ENCODE measurements at regions not wholly inside any gene's neighbourhood (a gene's known extent, or its start where the extent isn't known, plus 50 kb on each side); places are given as distances from the start of the nearest gene placed in this dataset.

- Histone ChIP-seq H3K4me1 (no peaks in the 10 kb centered on the region), H3K4me3 (no peak overlapping the region), H3K36me3 (no peaks in the 10 kb centered on the region), H3K27me3 (no peaks in the 10 kb centered on the region), H3K27ac (no peak overlapping the region), H3K9me3 (no peaks in the 10 kb centered on the region)
- intact Hi-C loops (cut with DNase I), result no loop called here
- TF ChIP-seq POLR2A (IDR thresholded peaks at IDR 0.05) (no peak), POLR2AphosphoS5 (IDR thresholded peaks at IDR 0.05; ENCODE audit: insufficient read depth in 1 of 2, low read depth in 1 of 2) (no peak), CTCF (IDR thresholded peaks at IDR 0.05) (no peak)
- no peak for DNase-seq (ENCODE audit: extremely low spot score in 2 of 2)
Measured at GRCh38 chr5:4627929-4628328, 512.2 kb upstream of the ADAMTS16 start.

GRCh38 chr5:4628645-4629385, 511.3 kb upstream of the ADAMTS16 start:
- no peaks in the 10 kb centered on the region for H3K27me3 ChIP-seq
- intact Hi-C loops (cut with DNase I), result no loop called here
- H3K4me3 ChIP-seq, result no peak overlapping the region
- H3K4me1 ChIP-seq, result no peaks in the 10 kb centered on the region
- no peak for DNase-seq (ENCODE audit: extremely low spot score in 2 of 2)
- no peaks in the 10 kb centered on the region for H3K36me3 ChIP-seq
- TF ChIP-seq POLR2A (IDR thresholded peaks at IDR 0.05), result no peak
- no peak for TF ChIP-seq CTCF (IDR thresholded peaks at IDR 0.05)
- TF ChIP-seq POLR2AphosphoS5 (IDR thresholded peaks at IDR 0.05; ENCODE audit: insufficient read depth in 1 of 2, low read depth in 1 of 2), result no peak
- H3K27ac ChIP-seq, result no peak overlapping the region
- no peaks in the 10 kb centered on the region for H3K9me3 ChIP-seq

- DNase-seq (ENCODE audit: extremely low spot score in 2 of 2), result no peak
Measured at GRCh38 chr5:4630031-4630430, 510.1 kb upstream of the ADAMTS16 start.

GRCh38 chr5:4634342-4634741, 505.8 kb upstream of the ADAMTS16 start:
- Histone ChIP-seq H3K4me1 (no peaks in the 10 kb centered on the region), H3K27me3 (no peaks in the 10 kb centered on the region), H3K36me3 (no peaks in the 10 kb centered on the region), H3K27ac (no peak overlapping the region), H3K9me3 (no peaks in the 10 kb centered on the region), H3K4me3 (no peak overlapping the region)
- TF ChIP-seq POLR2A (IDR thresholded peaks at IDR 0.05) (no peak), CTCF (IDR thresholded peaks at IDR 0.05) (no peak), POLR2AphosphoS5 (IDR thresholded peaks at IDR 0.05; ENCODE audit: insufficient read depth in 1 of 2, low read depth in 1 of 2) (no peak)
- DNase-seq (ENCODE audit: extremely low spot score in 2 of 2), result no peak
- intact Hi-C loops (cut with DNase I), result no loop called here

More at GRCh38 chr5:4630031-4630430, 510.1 kb upstream of the ADAMTS16 start:
- H3K4me3 ChIP-seq, result no peak overlapping the region
- no peak overlapping the region for H3K27ac ChIP-seq
- H3K36me3 ChIP-seq, result no peaks in the 10 kb centered on the region
- no peaks in the 10 kb centered on the region for H3K9me3 ChIP-seq
- no peaks in the 10 kb centered on the region for H3K4me1 ChIP-seq
- no peaks in the 10 kb centered on the region for H3K27me3 ChIP-seq
- no peak for TF ChIP-seq CTCF (IDR thresholded peaks at IDR 0.05)
- TF ChIP-seq POLR2A (IDR thresholded peaks at IDR 0.05), result no peak
- no peak for TF ChIP-seq POLR2AphosphoS5 (IDR thresholded peaks at IDR 0.05; ENCODE audit: insufficient read depth in 1 of 2, low read depth in 1 of 2)
- intact Hi-C loops (cut with DNase I), result no loop called here

- no peaks in the 10 kb centered on the region for H3K9me3 ChIP-seq
- H3K4me1 ChIP-seq, result no peaks in the 10 kb centered on the region
- intact Hi-C loops (cut with DNase I), result no loop called here
- H3K36me3 ChIP-seq, result no peaks in the 10 kb centered on the region
- no peak overlapping the region for H3K4me3 ChIP-seq
- no peak for TF ChIP-seq CTCF (IDR thresholded peaks at IDR 0.05)
- TF ChIP-seq POLR2A (IDR thresholded peaks at IDR 0.05), result no peak
- TF ChIP-seq POLR2AphosphoS5 (IDR thresholded peaks at IDR 0.05; ENCODE audit: insufficient read depth in 1 of 2, low read depth in 1 of 2), result no peak
- DNase-seq (ENCODE audit: extremely low spot score in 2 of 2), result no peak
- no peak overlapping the region for H3K27ac ChIP-seq
- H3K27me3 ChIP-seq, result no peaks in the 10 kb centered on the region
Measured at GRCh38 chr5:4636378-4636777, 503.8 kb upstream of the ADAMTS16 start.
